RPMI8226 (cell line): ENCODE measurements at regions not wholly inside any gene's neighbourhood (a gene's known extent, or its start where the extent isn't known, plus 50 kb on each side); places are given as distances from the start of the nearest gene placed in this dataset.

Source experiments
- DNase-seq: peaks from one replicate; pipeline ENCODE4 v3.0.0-alpha.2; 2015

DNA sequence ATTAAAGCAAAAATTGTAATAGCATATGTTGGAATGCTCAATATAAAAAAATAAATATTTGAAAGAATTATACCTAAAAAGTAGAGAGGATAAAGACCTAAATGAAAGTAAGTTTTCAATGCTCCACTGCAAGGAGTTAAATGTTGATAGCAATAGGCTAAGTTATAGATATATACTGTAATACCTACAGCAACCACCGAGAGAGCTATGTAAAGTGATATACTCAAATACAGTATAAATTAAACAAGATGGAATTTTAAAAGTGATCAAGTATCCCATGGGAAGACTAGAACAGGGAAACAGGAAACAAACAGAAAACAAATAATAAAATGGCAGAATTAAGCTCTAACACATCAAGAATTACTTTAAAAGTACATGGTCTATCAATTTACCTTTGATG lies 73.9 kb downstream of the CASP3 start:
- DNase-seq, result no peak

DNA sequence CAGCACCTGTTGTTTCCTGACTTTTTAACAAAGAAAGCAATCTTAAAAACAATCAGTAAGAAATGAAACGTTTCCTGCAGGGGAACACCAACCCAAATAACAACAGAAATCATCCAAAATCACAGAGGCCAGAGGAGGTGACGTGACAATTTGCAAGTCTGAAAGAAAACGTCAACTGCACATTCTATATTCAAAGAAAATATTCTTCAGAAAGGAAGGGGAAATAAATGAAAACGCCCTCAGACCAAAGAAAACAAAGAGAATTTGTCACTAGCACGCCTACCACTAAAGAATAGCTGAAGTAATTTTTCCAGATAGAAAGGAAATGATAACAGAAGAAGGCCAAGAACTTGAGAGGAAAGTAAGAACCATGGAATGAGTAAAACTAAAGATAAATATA lies 74.4 kb downstream of the CASP3 start:
- DNase-seq, result no peak

DNA sequence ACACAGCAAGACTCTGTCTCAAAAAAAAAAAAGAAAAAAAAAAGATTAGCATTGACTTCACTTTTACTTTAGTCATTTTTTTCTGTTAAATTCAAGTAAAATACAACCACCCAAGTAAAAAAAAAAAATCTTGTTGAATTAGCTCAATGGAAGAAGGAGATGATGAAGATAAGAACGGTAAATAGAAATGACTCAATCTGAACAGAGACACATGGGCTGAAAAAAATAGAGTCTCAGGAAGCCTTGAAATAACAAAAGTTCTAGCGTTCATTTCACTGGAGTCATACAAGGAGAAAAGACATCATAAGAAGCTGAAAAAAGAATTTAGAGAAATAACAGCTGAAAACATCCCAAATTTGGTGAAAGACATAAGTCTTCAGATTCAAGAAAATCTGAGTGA lies 75.5 kb downstream of the CASP3 start:
- DNase-seq, result no peak

DNA sequence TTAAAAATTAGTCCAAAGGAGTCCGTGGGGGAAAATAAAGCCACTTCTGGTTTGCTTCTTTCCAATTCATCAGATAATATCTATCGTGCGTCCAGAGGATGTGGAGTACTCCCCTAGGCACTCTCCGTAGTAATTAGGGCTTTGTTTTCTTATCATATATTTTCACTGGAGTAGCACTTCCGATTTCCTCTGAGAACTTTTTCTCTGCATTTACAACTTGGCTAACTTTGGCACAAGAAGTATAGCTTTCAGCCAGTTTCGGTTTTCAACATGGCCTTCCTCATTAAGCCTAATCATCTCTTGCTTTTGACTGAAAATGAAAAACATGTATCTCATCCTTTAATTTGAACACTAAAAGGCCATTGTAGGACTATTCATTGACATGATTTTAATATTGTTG lies 80.5 kb downstream of the CASP3 start:
- DNase-seq, result peak; percentile 48

GRCh38 chr4:184563621-184564020 lies 85.6 kb downstream of the CASP3 start:
- no peak for DNase-seq

GRCh38 chr4:184558996-184559395 lies 84.6 kb upstream of the IRF2 start:
- DNase-seq, result no peak

DNA sequence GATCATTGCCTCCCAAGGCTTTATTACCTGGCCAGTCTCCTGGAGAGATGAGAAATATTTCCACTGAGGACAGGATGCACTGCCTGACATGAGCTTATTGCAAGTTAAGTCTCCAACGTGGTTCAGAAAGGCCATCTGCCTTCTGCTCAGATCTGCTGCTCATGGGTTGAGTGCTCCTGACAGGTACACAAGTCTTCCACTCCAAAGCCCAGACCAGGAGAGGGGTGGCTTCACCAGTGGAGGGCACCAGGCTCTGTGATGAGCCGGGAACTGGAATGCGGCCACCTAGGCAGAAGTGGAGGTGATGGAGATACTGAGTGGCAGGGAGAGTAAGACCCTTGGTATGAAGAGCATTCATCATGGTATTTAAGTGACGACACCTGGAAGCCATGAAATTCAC lies 79.5 kb upstream of the IRF2 start:
- no peak for DNase-seq

DNA sequence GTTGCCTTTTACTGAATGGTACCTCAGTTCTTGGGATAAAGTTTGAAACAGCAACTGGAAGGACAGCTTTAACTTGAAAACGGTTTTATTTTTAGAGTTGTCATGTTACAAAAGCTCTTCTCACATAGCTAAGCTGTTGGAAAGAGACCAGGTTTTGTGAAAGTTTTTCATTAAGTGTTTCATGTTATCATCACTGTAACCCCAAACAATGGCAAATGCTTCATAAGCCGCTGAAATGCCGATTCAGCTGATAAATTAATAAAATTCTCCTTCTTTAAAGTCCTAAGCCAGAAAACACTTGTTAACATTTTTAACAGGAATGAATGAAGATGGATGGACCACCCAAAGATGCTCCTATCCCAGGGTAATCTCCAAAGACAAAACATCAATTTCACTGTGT lies 76.1 kb upstream of the IRF2 start:
- no peak for DNase-seq

- no peak for DNase-seq
Observed at GRCh38 chr4:184548648-184549341, 74.4 kb upstream of the IRF2 start.

- no peak for DNase-seq
Observed at GRCh38 chr4:184548316-184548647, 73.9 kb upstream of the IRF2 start.

DNA sequence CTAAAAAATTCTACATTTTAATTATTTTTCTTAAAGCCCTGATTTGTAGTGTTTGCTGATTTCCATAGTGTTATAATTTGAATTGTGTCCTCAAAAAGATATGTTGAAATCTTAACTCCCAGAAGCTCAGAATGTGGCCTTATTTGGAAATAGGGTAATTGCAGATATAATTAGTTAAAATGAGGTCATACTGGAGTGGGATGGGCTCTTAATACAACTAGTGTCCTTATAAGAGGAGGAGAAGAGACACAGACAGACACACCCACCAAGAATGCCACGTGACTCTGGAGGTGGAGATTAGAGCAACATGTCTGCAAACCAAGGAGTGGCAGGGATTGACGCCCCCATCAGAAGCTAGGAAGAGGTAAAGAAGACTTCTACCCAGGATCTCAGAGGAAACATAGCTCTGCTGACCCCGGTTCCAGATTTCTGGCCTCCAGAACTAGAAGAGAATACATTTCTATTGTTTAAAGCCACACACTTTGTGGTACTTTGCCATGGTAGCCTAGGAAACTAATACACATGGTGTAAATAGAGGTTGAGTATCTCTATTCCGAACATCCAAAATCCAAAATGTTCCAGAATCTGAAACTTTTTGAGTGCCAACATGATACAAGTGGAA lies 70.5 kb upstream of the IRF2 start:
- no peak for DNase-seq

DNA sequence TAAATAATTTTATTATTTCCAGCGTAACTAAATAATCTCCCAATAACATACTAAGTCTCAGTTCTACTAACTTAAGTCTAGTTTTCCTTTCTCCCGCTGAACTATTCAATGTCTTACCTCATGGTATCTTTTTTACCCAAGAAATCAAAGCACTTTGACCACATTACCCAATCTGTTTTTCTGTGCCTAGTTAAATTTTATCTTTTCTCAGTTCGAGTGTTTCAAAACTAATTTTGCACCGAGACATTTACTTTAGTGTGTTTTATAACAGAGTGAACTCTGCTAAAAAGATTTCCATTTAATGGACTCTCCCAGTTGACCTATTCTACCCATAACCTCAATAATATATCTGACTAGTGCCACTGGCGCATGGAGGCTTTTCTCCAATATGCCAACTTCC lies 67.6 kb upstream of the IRF2 start:
- no peak for DNase-seq

DNA sequence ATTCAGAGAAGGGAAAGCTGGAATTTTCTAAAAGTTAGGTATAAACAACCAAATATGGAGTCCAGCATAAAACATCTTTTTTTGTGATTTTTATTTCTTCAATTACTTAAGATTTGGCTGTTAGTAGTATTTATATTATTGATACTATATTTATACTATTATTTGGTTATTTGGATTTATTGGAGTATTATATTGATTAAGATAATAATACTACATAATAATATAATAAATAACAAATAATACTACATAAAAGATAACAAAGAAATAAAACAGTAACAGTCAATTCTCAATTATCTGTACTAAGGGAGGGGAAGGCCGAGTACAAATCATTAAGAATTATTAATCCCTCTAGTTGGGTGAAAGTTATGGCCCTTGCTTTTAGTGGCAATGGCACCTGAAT lies 66.0 kb upstream of the IRF2 start:
- no peak for DNase-seq

- DNase-seq, result peak; percentile 85
Observed at GRCh38 chr4:184538023-184538599, 63.8 kb upstream of the IRF2 start.

GRCh38 chr4:184537269-184538022 lies 63.1 kb upstream of the IRF2 start:
- peak; percentile 89 for DNase-seq

DNA sequence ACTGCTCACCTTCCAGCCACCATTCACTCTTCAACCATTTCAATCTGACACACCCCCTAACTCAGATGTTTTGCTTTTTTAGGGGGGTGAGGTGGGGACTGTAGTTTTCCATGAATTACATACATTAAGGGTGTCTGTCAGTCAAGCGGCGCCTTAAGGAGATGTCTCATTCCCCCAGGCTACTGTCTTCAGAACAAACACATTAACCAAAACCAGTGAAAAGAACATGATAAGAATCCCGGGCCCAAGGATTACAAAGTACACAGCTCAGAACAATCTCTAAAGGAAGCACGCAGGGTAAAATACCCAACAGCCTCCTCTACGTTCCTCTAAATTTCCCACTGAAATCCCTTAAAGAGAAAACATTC lies 62.5 kb upstream of the IRF2 start:
- no peak for DNase-seq

DNA sequence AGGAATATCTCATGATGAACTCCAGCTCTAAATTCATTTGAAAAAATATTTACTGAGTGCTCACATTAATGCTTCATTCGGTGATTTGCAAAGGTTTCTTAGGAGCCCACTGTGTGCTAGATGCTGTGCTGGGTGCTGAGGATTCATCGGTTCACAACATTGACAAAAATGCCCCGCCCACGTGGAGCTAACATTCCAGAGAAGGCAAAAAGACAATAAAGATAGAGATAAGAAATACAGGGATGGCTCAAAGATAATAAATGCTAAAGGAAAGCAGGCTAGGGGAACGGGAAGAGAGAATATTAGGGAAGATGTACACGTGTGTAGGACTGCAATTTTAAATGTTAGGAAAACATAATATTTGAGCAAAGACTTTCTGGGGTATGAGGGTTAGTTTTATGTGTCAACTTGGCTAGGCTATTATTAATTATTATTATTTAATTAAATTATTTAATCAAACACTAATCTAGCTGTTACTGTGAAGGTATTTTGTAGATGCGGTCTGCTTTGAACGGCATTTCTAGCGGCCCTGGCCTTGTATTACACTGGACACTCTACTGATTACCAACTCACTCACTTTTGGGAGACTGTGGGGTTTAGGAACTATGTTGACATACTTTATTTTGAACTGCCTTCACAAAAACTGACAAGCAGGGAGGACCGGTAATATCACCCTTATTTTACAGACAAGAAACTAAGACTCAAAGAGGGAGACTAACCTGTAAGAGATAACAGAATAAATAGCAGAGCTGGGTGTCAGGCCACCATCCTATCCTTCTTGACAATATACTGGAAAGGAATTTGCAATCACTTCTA lies 61.9 kb upstream of the IRF2 start:
- no peak for DNase-seq

- peak; percentile 73 for DNase-seq
Observed at GRCh38 chr4:184534511-184535391, 60.4 kb upstream of the IRF2 start.

DNA sequence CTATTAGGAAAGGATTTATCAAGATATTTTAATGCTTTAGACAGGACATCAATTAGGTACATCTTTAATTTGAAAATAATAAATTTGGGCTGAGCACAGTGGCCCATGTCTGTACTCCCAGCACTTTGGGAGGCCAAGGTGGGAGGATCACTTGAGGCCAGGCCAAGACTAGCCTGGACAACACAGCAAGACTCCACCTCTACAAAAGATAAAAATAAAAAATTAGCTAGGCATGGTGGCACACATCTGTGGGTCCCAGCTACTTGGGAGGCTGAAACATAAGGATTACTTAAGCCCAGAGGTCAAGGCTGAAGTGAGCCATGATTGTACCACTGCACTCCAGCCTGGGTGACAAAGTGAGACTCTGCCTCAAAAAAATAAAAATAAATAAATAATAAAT lies 59.6 kb upstream of the IRF2 start:
- DNase-seq, result no peak

- DNase-seq, result no peak
Observed at GRCh38 chr4:184531008-184531407, 56.7 kb upstream of the IRF2 start.

- no peak for DNase-seq
Observed at GRCh38 chr4:184529283-184529682, 54.9 kb upstream of the IRF2 start.

- DNase-seq, result no peak
Observed at GRCh38 chr4:184528713-184529112, 54.4 kb upstream of the IRF2 start.
